WI38 (cell line): ENCODE measurements at regions not wholly inside any gene's neighbourhood (a gene's known extent, or its start where the extent isn't known, plus 50 kb on each side); places are given as distances from the start of the nearest gene placed in this dataset.

Experiments used
- H3K4me3 ChIP-seq: 2 replicates; pipeline ENCODE4 v1.5.1; 2011; ENCODE audit warnings: low read depth, mild to moderate bottlenecking, control low read depth, low read length
- CTCF ChIP-seq: IDR thresholded peaks from 2 replicates; pipeline ENCODE4 v1.5.1; 2012; ENCODE audit warnings: low read depth, mild to moderate bottlenecking, control low read depth, low read length

- H3K4me3 ChIP-seq: no peak overlapping the region
- TF ChIP-seq CTCF: no peak
Measured at GRCh38 chr4:166274136-166274761, 401.2 kb downstream of the TLL1 start.

- no peak for TF ChIP-seq CTCF
- no peak overlapping the region for H3K4me3 ChIP-seq
Measured at GRCh38 chr4:166274775-166275174, 401.7 kb downstream of the TLL1 start.

GRCh38 chr4:166277401-166277800, 404.4 kb downstream of the TLL1 start:
- TF ChIP-seq CTCF: no peak
- no peak overlapping the region for H3K4me3 ChIP-seq

- no peak overlapping the region for H3K4me3 ChIP-seq
- no peak for TF ChIP-seq CTCF
Measured at GRCh38 chr4:166277853-166278252, 404.8 kb downstream of the TLL1 start.

GRCh38 chr4:166279261-166279660, 406.2 kb downstream of the TLL1 start:
- H3K4me3 ChIP-seq: no peak overlapping the region
- no peak for TF ChIP-seq CTCF

- no peak for TF ChIP-seq CTCF
- no peak overlapping the region for H3K4me3 ChIP-seq
Measured at GRCh38 chr4:166280642-166281041, 407.6 kb downstream of the TLL1 start.

GRCh38 chr4:166282081-166282770, 409.2 kb downstream of the TLL1 start:
- no peak for TF ChIP-seq CTCF
- no peak overlapping the region for H3K4me3 ChIP-seq
